GM21526 (cell line): ENCODE measurements at regions not wholly inside any gene's neighbourhood (a gene's known extent, or its start where the extent isn't known, plus 50 kb on each side); places are given as distances from the start of the nearest gene placed in this dataset.

Experiments used
- ATAC-seq: cut with Tn5 transposase; IDR thresholded peaks from one replicate; pipeline ENCODE4 v1.9.1; 2021; ENCODE audit warnings: moderate library complexity; ENCODE audit not compliant: unreplicated experiment, low FRiP score

GRCh38 chr11:134756811-134757540 lies 344.9 kb upstream of the B3GAT1 start:
- ATAC-seq, result no peak

- ATAC-seq, result no peak
These were observed 343.5 kb upstream of the B3GAT1 start for GRCh38 chr11:134755535-134755934.

- no peak for ATAC-seq
These were observed 342.6 kb upstream of the B3GAT1 start for GRCh38 chr11:134754521-134755198.

- ATAC-seq, result no peak
These were observed 341.9 kb upstream of the B3GAT1 start for GRCh38 chr11:134753771-134754520.

- ATAC-seq, result no peak
These were observed 341.1 kb upstream of the B3GAT1 start for GRCh38 chr11:134752964-134753770.

- no peak for ATAC-seq
These were observed 340.5 kb upstream of the B3GAT1 start for GRCh38 chr11:134752526-134752925.

GRCh38 chr11:134751766-134752165 lies 339.7 kb upstream of the B3GAT1 start:
- no peak for ATAC-seq

GRCh38 chr11:134751031-134751585 lies 339.1 kb upstream of the B3GAT1 start:
- no peak for ATAC-seq

- no peak for ATAC-seq
These were observed 338.6 kb upstream of the B3GAT1 start for GRCh38 chr11:134750619-134751018.

GRCh38 chr11:134749040-134749839 lies 337.2 kb upstream of the B3GAT1 start:
- no peak for ATAC-seq

- no peak for ATAC-seq
These were observed 334.6 kb upstream of the B3GAT1 start for GRCh38 chr11:134746609-134747008.

GRCh38 chr11:134745456-134745855 lies 333.4 kb upstream of the B3GAT1 start:
- no peak for ATAC-seq

- no peak for ATAC-seq
These were observed 331.8 kb upstream of the B3GAT1 start for GRCh38 chr11:134743820-134744195.

- no peak for ATAC-seq
These were observed 331.1 kb upstream of the B3GAT1 start for GRCh38 chr11:134742956-134743819.

- no peak for ATAC-seq
These were observed 330.2 kb upstream of the B3GAT1 start for GRCh38 chr11:134742224-134742612.

- no peak for ATAC-seq
These were observed 329.6 kb upstream of the B3GAT1 start for GRCh38 chr11:134741453-134742223.

GRCh38 chr11:134740590-134741261 lies 328.7 kb upstream of the B3GAT1 start:
- ATAC-seq, result no peak
